ENCODE measurements at regions not wholly inside any gene's neighbourhood (a gene's known extent, or its start where the extent isn't known, plus 50 kb on each side); places are given as distances from the start of the nearest gene placed in this dataset.

DNA sequence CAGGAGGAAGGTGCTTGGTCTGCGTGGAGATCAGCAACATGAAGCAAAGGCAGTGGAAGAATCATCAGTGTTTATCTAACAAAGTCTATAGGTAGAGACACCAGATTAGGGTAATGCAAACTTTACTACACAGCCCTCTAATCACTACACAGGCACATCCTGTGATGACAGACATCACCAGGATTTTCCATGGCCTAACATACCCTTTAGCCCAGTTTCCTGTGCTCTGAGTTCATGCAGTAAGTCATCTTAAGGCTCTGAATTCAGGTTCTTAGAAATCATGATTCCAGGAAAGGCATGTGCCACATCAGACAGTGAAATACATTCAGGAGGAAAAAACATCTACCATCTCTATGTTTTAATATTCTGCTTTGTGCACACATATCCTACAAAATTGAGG, 708.5 kb upstream of the SLC8A1 start:
- no peak overlapping the region for H3K4me3 ChIP-seq (ENCODE audit: low read length in 2 of 2)
- no peak overlapping the region for H3K18ac ChIP-seq (ENCODE audit: low read length)
- H4K8ac ChIP-seq (ENCODE audit: low read depth, low read length): no peak overlapping the region
- WGBS, 2 donors (ENCODE audit: extremely low coverage in 2 of 2, insufficient read length in 2 of 2, insufficient replicate concordance in 1 of 2): no CpG with 5 or more reads among the region's 1 CpG
- no peak overlapping the region for H3K14ac ChIP-seq (ENCODE audit: low read length)
- no peak overlapping the region for H3K4ac ChIP-seq (ENCODE audit: low read length)
- no peak overlapping the region for H2BK15ac ChIP-seq (ENCODE audit: low read length)
- no peaks in the 10 kb centered on the region for H3K4me1 ChIP-seq (ENCODE audit: control insufficient read depth in 2 of 2, insufficient read depth in 1 of 2, low read depth in 1 of 2, low read length in 2 of 2)
- no peak overlapping the region for H3K27ac ChIP-seq (replicated peaks; ENCODE audit: low read length)
- no peaks in the 10 kb centered on the region for H3K79me1 ChIP-seq (ENCODE audit: low read depth, low read length)
- H3K9me3 ChIP-seq (replicated peaks in 1 of 2; ENCODE audit: control insufficient read depth in 2 of 2, insufficient read depth in 1 of 2, low read depth in 1 of 2, low read length in 2 of 2): no peaks in the 10 kb centered on the region
- H3K4me2 ChIP-seq (ENCODE audit: insufficient read depth, low read length, poor library complexity, severe bottlenecking): no peak overlapping the region
- H3K9ac ChIP-seq (ENCODE audit: low read depth, low read length, poor library complexity): no peak overlapping the region
- H2BK12ac ChIP-seq (ENCODE audit: low read length): no peak overlapping the region
- no peak overlapping the region for H2BK120ac ChIP-seq (ENCODE audit: low read depth, low read length)
- DNase-seq (ENCODE audit: low spot score): no peak
- H4K91ac ChIP-seq (ENCODE audit: low read depth, low read length, poor library complexity): no peak overlapping the region
- no peak overlapping the region for H2AK5ac ChIP-seq (ENCODE audit: low read depth, low read length)
- H3K36me3 ChIP-seq (replicated peaks in 1 of 2; ENCODE audit: control insufficient read depth in 2 of 2, insufficient read depth in 2 of 2, low read length in 2 of 2): no peaks in the 10 kb centered on the region
- no peak overlapping the region for H2BK5ac ChIP-seq (ENCODE audit: low read length)
- H3K27me3 ChIP-seq (ENCODE audit: control insufficient read depth in 3 of 3, insufficient read depth in 3 of 3, low read depth in 1 of 3, low read length in 3 of 3): no peaks in the 10 kb centered on the region
- H3K23ac ChIP-seq (ENCODE audit: low read depth, low read length, poor library complexity): no peak overlapping the region
- H2AFZ ChIP-seq (ENCODE audit: low read length): no peak overlapping the region

DNA sequence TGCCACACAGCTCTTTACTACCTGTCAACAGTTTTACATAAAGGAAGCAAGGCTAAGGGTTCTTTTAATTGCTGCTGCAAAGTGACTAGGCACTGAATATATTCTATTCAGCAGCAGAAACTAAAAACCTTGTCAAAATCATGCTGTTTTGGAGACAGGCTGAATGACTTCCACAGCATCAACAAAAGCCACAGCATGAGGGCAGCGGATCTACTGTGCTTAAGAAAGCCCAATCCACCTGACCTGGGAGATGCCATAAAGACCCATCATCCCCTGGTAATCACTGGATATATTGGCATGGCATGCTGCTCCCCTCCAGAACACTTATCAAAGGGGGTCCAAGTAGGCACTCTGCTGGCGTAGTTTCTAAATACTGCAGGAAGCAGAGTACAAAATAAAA, 715.1 kb upstream of the SLC8A1 start:
- Histone ChIP-seq H4K8ac (ENCODE audit: low read depth, low read length) (no peak overlapping the region), H3K18ac (ENCODE audit: low read length) (peak overlapping the region; percentile 44), H3K9ac (ENCODE audit: low read depth, low read length, poor library complexity) (no peak overlapping the region), H2AK5ac (ENCODE audit: low read depth, low read length) (no peak overlapping the region), H3K79me1 (ENCODE audit: low read depth, low read length) (no peaks in the 10 kb centered on the region), H3K27ac (replicated peaks; ENCODE audit: low read length) (no peak overlapping the region), H3K23ac (ENCODE audit: low read depth, low read length, poor library complexity) (no peak overlapping the region), H2BK120ac (ENCODE audit: low read depth, low read length) (no peak overlapping the region), H2BK12ac (ENCODE audit: low read length) (no peak overlapping the region), H2BK15ac (ENCODE audit: low read length) (no peak overlapping the region), H3K4me2 (ENCODE audit: insufficient read depth, low read length, poor library complexity, severe bottlenecking) (no peak overlapping the region), H3K4ac (ENCODE audit: low read length) (no peak overlapping the region), H2AFZ (ENCODE audit: low read length) (peak overlapping the region; percentile 12), H3K27me3 (ENCODE audit: control insufficient read depth in 3 of 3, insufficient read depth in 3 of 3, low read depth in 1 of 3, low read length in 3 of 3) (no peaks in the 10 kb centered on the region), H3K36me3 (replicated peaks in 1 of 2; ENCODE audit: control insufficient read depth in 2 of 2, insufficient read depth in 2 of 2, low read length in 2 of 2) (no peaks in the 10 kb centered on the region), H3K9me3 (replicated peaks in 1 of 2; ENCODE audit: control insufficient read depth in 2 of 2, insufficient read depth in 1 of 2, low read depth in 1 of 2, low read length in 2 of 2) (no peaks in the 10 kb centered on the region), H2BK5ac (ENCODE audit: low read length) (no peak overlapping the region), H3K4me1 (ENCODE audit: control insufficient read depth in 2 of 2, insufficient read depth in 1 of 2, low read depth in 1 of 2, low read length in 2 of 2) (peaks cover 0 to 2% of the 10 kb centered on the region in 2 donors), H3K4me3 (ENCODE audit: low read length in 2 of 2) (no peak overlapping the region), H4K91ac (ENCODE audit: low read depth, low read length, poor library complexity) (no peak overlapping the region), H3K14ac (ENCODE audit: low read length) (no peak overlapping the region)
- no peak for DNase-seq (ENCODE audit: low spot score)
- no CpG with 5 or more reads among the region's 2 CpGs for WGBS, 2 donors (ENCODE audit: extremely low coverage in 2 of 2, insufficient read length in 2 of 2, insufficient replicate concordance in 1 of 2)

DNA sequence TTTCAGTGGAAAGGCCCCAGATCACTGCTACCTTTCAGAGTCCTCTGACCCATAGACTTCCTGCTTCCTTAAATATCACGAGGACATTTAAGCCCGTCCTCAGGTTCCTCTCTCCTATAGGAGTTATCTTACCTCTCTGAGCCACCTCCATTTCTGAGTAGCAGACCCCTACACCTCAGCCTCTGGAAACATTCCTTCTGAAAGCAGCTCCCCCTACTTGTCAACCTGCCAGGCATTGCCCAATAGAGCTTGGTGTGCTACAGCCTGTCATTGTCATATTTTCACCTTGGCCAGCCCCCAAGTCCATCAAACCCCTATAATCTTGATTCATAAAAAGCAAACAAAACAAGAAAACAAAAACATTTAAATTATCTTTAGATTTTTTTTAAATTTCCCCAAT, 717.9 kb upstream of the SLC8A1 start:
- Histone ChIP-seq H2AK5ac (ENCODE audit: low read depth, low read length) (no peak overlapping the region), H3K9me3 (replicated peaks in 1 of 2; ENCODE audit: control insufficient read depth in 2 of 2, insufficient read depth in 1 of 2, low read depth in 1 of 2, low read length in 2 of 2) (no peaks in the 10 kb centered on the region), H4K91ac (ENCODE audit: low read depth, low read length, poor library complexity) (no peak overlapping the region), H3K4me2 (ENCODE audit: insufficient read depth, low read length, poor library complexity, severe bottlenecking) (no peak overlapping the region), H4K8ac (ENCODE audit: low read depth, low read length) (no peak overlapping the region), H3K18ac (ENCODE audit: low read length) (no peak overlapping the region), H3K79me1 (ENCODE audit: low read depth, low read length) (no peaks in the 10 kb centered on the region), H2BK120ac (ENCODE audit: low read depth, low read length) (no peak overlapping the region), H2BK5ac (ENCODE audit: low read length) (no peak overlapping the region), H3K4ac (ENCODE audit: low read length) (no peak overlapping the region), H2BK12ac (ENCODE audit: low read length) (no peak overlapping the region), H3K27ac (replicated peaks; ENCODE audit: low read length) (no peak overlapping the region), H3K27me3 (ENCODE audit: control insufficient read depth in 3 of 3, insufficient read depth in 3 of 3, low read depth in 1 of 3, low read length in 3 of 3) (no peaks in the 10 kb centered on the region), H3K36me3 (replicated peaks in 1 of 2; ENCODE audit: control insufficient read depth in 2 of 2, insufficient read depth in 2 of 2, low read length in 2 of 2) (no peaks in the 10 kb centered on the region), H3K9ac (ENCODE audit: low read depth, low read length, poor library complexity) (no peak overlapping the region), H3K4me1 (ENCODE audit: control insufficient read depth in 2 of 2, insufficient read depth in 1 of 2, low read depth in 1 of 2, low read length in 2 of 2) (peaks cover 0 to 2% of the 10 kb centered on the region in 2 donors), H3K4me3 (ENCODE audit: low read length in 2 of 2) (no peak overlapping the region), H3K14ac (ENCODE audit: low read length) (no peak overlapping the region), H2AFZ (ENCODE audit: low read length) (no peak overlapping the region), H3K23ac (ENCODE audit: low read depth, low read length, poor library complexity) (no peak overlapping the region), H2BK15ac (ENCODE audit: low read length) (no peak overlapping the region)
- DNase-seq (ENCODE audit: low spot score): no peak
- no CpG with 5 or more reads among the region's 2 CpGs for WGBS, 2 donors (ENCODE audit: extremely low coverage in 2 of 2, insufficient read length in 2 of 2, insufficient replicate concordance in 1 of 2)

DNA sequence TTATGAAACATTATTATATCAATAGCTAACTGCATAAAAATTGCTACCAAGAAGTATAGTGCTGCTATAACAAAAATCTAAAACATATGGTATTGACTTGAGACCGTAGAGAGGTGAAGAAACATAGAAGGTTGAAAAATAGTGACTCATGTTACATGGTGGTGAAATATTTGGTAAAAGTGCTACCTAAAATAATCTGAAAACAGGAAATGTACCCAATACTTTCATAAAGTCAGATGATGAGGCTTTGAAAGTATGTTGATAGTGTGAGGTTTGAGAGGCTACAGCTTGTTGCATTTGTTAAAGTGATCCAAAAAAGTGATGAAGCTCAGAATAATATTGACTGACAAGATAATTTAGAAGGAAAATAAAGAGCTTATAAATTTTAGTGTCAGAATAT, 718.7 kb upstream of the SLC8A1 start:
- Histone ChIP-seq H2BK12ac (ENCODE audit: low read length) (no peak overlapping the region), H3K23ac (ENCODE audit: low read depth, low read length, poor library complexity) (no peak overlapping the region), H3K4ac (ENCODE audit: low read length) (no peak overlapping the region), H4K8ac (ENCODE audit: low read depth, low read length) (no peak overlapping the region), H3K79me1 (ENCODE audit: low read depth, low read length) (no peaks in the 10 kb centered on the region), H2BK120ac (ENCODE audit: low read depth, low read length) (no peak overlapping the region), H3K9ac (ENCODE audit: low read depth, low read length, poor library complexity) (no peak overlapping the region), H2BK5ac (ENCODE audit: low read length) (no peak overlapping the region), H2AK5ac (ENCODE audit: low read depth, low read length) (no peak overlapping the region), H3K36me3 (replicated peaks in 1 of 2; ENCODE audit: control insufficient read depth in 2 of 2, insufficient read depth in 2 of 2, low read length in 2 of 2) (no peaks in the 10 kb centered on the region), H2BK15ac (ENCODE audit: low read length) (no peak overlapping the region), H2AFZ (ENCODE audit: low read length) (no peak overlapping the region), H4K91ac (ENCODE audit: low read depth, low read length, poor library complexity) (no peak overlapping the region), H3K4me2 (ENCODE audit: insufficient read depth, low read length, poor library complexity, severe bottlenecking) (no peak overlapping the region), H3K4me3 (ENCODE audit: low read length in 2 of 2) (no peak overlapping the region), H3K27ac (replicated peaks; ENCODE audit: low read length) (no peak overlapping the region), H3K27me3 (ENCODE audit: control insufficient read depth in 3 of 3, insufficient read depth in 3 of 3, low read depth in 1 of 3, low read length in 3 of 3) (no peaks in the 10 kb centered on the region), H3K9me3 (replicated peaks in 1 of 2; ENCODE audit: control insufficient read depth in 2 of 2, insufficient read depth in 1 of 2, low read depth in 1 of 2, low read length in 2 of 2) (no peaks in the 10 kb centered on the region), H3K18ac (ENCODE audit: low read length) (no peak overlapping the region), H3K4me1 (ENCODE audit: control insufficient read depth in 2 of 2, insufficient read depth in 1 of 2, low read depth in 1 of 2, low read length in 2 of 2) (peaks cover 0 to 2% of the 10 kb centered on the region in 2 donors), H3K14ac (ENCODE audit: low read length) (no peak overlapping the region)
- no peak for DNase-seq (ENCODE audit: low spot score)
- WGBS, 2 donors (ENCODE audit: extremely low coverage in 2 of 2, insufficient read length in 2 of 2, insufficient replicate concordance in 1 of 2): no CpG with 5 or more reads among the region's 1 CpG
